K562 (cell line): ENCODE measurements at regions not wholly inside any gene's neighbourhood (a gene's known extent, or its start where the extent isn't known, plus 50 kb on each side); places are given as distances from the start of the nearest gene placed in this dataset.
A peak's percentile ranks its signal among the peaks of the same experiment; 100 is the strongest.

Experiments
- CEBPG ChIP-seq, 3 experiments: fragments of 200-800 bp in 1 of 3; sonication (Bioruptor generic) in 1 of 3; sonication (generic) in 1 of 3; formaldehyde crosslinking in 1 of 3; IDR thresholded peaks in 2 of 3; conservative IDR thresholded peaks in 1 of 3; 2 replicates each; pipeline versions ENCODE4 v1.6.1 to v1.8.0; 2016 to 2022; ENCODE audit warnings: missing compliant biosample characterization in 2 of 3, missing genetic modification characterization in 2 of 3, mild to moderate bottlenecking in 1 of 3, missing genetic modification reagents in 1 of 3
- MYNN ChIP-seq, 2 experiments: sonication (generic); formaldehyde crosslinking in 1 of 2; IDR thresholded peaks; 2 replicates each; pipeline versions ENCODE4 v1.5.0 to v1.6.1; 2016 to 2020; ENCODE audit warnings: antibody characterized with exemption in 1 of 2, missing genetic modification reagents in 1 of 2
- NFYB ChIP-seq: IDR thresholded peaks from 2 replicates; pipeline ENCODE4 v1.6.1; 2011; ENCODE audit warnings: mild to moderate bottlenecking, moderate library complexity; ENCODE audit not compliant: insufficient read length; ENCODE audit errors: extremely low read depth
- TF ChIP-seq, protein P1 (sequence below): fragments of 450-650 bp; formaldehyde crosslinking; IDR thresholded peaks from 2 replicates; pipeline ENCODE4 v1.4.0; 2020; ENCODE audit warnings: mild to moderate bottlenecking, mixed read lengths
- TF ChIP-seq, protein P2 (sequence below): fragments of 450-650 bp; IDR thresholded peaks from 2 replicates; pipeline ENCODE4 v1.6.1; 2016; ENCODE audit warnings: missing biosample characterization, missing genetic modification characterization
- TF ChIP-seq, protein P3 (sequence below), 2 experiments: fragments of 150-350 bp in 1 of 2; IDR thresholded peaks; 2 replicates each; pipeline ENCODE4 v1.6.1; 2012 to 2016; ENCODE audit warnings: low read depth in 2 of 2, low read length in 2 of 2, mild to moderate bottlenecking in 1 of 2, moderate library complexity in 1 of 2
- TF ChIP-seq, protein P4 (sequence below), 2 experiments: fragments of 450-650 bp; IDR thresholded peaks; 2 replicates each; pipeline ENCODE4 v1.6.1; 2016; ENCODE audit warnings: mild to moderate bottlenecking in 2 of 2, borderline replicate concordance in 1 of 2, low read depth in 1 of 2, moderate library complexity in 1 of 2
- TF ChIP-seq, protein P5 (sequence below): fragments of 450-650 bp; formaldehyde crosslinking; IDR thresholded peaks from 2 replicates; pipeline ENCODE4 v1.4.0; 2022; ENCODE audit warnings: missing genetic modification characterization

DNA sequence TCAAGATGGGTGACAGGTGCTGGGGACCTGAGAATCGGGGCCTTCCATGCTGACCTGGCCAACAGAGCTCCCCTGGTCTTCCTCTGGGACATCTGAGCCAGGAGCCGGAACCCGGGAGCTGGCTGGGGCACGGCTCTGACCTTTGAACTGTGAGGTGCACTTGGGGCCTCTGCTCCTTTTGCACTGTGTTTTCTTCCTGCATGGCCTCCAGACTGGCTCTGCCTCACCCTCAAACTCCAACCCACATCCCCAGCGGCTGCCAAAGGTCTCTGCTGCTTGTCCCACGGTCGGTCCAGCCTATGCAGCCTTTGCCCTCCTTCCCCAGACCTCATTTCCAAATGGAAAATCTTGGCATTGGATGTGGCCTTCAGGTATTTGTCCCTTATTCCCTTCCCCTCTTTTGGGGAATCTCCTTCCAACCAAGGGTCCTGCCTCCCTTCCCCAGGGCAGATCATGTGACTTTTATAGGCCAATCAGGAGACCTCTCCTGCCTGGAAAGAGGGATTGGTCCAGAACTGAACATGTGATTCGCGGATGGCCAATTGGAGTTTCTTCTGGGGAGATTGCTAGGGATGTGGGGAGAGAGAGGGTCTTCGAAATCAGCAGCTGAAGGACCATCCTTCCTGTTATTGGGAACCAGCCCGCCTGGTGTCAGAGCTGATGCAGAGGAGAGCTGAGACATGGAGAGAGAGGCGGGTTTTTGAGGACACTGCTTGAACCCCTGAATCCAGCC is 117.9 kb downstream of the CYLD start (continued):
- TF ChIP-seq, protein P1, sequence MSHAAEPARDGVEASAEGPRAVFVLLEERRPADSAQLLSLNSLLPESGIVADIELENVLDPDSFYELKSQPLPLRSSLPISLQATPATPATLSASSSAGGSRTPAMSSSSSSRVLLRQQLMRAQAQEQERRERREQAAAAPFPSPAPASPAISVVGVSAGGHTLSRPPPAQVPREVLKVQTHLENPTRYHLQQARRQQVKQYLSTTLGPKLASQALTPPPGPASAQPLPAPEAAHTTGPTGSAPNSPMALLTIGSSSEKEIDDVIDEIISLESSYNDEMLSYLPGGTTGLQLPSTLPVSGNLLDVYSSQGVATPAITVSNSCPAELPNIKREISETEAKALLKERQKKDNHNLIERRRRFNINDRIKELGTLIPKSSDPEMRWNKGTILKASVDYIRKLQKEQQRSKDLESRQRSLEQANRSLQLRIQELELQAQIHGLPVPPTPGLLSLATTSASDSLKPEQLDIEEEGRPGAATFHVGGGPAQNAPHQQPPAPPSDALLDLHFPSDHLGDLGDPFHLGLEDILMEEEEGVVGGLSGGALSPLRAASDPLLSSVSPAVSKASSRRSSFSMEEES (CRISPR knock-in tag) = peak; percentile 82
- TF ChIP-seq NFYB (peak; percentile 55), MYNN (IDR thresholded peaks at IDR 0.05) (no peak), MYNN (CRISPR knock-in tag; IDR thresholded peaks at IDR 0.05) (no peak), CEBPG (CRISPR knock-in tag; IDR thresholded peaks at IDR 0.05) (no peak), CEBPG (tag; conservative IDR thresholded peaks at IDR 0.05 in 1 of 2, IDR thresholded peaks at IDR 0.05 in 1 of 2) (no peak)
- TF ChIP-seq, protein P2, sequence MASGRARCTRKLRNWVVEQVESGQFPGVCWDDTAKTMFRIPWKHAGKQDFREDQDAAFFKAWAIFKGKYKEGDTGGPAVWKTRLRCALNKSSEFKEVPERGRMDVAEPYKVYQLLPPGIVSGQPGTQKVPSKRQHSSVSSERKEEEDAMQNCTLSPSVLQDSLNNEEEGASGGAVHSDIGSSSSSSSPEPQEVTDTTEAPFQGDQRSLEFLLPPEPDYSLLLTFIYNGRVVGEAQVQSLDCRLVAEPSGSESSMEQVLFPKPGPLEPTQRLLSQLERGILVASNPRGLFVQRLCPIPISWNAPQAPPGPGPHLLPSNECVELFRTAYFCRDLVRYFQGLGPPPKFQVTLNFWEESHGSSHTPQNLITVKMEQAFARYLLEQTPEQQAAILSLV (tag) = no peak
- TF ChIP-seq, protein P3, sequence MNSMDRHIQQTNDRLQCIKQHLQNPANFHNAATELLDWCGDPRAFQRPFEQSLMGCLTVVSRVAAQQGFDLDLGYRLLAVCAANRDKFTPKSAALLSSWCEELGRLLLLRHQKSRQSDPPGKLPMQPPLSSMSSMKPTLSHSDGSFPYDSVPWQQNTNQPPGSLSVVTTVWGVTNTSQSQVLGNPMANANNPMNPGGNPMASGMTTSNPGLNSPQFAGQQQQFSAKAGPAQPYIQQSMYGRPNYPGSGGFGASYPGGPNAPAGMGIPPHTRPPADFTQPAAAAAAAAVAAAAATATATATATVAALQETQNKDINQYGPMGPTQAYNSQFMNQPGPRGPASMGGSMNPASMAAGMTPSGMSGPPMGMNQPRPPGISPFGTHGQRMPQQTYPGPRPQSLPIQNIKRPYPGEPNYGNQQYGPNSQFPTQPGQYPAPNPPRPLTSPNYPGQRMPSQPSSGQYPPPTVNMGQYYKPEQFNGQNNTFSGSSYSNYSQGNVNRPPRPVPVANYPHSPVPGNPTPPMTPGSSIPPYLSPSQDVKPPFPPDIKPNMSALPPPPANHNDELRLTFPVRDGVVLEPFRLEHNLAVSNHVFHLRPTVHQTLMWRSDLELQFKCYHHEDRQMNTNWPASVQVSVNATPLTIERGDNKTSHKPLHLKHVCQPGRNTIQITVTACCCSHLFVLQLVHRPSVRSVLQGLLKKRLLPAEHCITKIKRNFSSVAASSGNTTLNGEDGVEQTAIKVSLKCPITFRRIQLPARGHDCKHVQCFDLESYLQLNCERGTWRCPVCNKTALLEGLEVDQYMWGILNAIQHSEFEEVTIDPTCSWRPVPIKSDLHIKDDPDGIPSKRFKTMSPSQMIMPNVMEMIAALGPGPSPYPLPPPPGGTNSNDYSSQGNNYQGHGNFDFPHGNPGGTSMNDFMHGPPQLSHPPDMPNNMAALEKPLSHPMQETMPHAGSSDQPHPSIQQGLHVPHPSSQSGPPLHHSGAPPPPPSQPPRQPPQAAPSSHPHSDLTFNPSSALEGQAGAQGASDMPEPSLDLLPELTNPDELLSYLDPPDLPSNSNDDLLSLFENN (IDR thresholded peaks at IDR 0.05; ENCODE audit: low read depth in 2 of 2, low read length in 2 of 2) = no peak
- TF ChIP-seq, protein P4, sequence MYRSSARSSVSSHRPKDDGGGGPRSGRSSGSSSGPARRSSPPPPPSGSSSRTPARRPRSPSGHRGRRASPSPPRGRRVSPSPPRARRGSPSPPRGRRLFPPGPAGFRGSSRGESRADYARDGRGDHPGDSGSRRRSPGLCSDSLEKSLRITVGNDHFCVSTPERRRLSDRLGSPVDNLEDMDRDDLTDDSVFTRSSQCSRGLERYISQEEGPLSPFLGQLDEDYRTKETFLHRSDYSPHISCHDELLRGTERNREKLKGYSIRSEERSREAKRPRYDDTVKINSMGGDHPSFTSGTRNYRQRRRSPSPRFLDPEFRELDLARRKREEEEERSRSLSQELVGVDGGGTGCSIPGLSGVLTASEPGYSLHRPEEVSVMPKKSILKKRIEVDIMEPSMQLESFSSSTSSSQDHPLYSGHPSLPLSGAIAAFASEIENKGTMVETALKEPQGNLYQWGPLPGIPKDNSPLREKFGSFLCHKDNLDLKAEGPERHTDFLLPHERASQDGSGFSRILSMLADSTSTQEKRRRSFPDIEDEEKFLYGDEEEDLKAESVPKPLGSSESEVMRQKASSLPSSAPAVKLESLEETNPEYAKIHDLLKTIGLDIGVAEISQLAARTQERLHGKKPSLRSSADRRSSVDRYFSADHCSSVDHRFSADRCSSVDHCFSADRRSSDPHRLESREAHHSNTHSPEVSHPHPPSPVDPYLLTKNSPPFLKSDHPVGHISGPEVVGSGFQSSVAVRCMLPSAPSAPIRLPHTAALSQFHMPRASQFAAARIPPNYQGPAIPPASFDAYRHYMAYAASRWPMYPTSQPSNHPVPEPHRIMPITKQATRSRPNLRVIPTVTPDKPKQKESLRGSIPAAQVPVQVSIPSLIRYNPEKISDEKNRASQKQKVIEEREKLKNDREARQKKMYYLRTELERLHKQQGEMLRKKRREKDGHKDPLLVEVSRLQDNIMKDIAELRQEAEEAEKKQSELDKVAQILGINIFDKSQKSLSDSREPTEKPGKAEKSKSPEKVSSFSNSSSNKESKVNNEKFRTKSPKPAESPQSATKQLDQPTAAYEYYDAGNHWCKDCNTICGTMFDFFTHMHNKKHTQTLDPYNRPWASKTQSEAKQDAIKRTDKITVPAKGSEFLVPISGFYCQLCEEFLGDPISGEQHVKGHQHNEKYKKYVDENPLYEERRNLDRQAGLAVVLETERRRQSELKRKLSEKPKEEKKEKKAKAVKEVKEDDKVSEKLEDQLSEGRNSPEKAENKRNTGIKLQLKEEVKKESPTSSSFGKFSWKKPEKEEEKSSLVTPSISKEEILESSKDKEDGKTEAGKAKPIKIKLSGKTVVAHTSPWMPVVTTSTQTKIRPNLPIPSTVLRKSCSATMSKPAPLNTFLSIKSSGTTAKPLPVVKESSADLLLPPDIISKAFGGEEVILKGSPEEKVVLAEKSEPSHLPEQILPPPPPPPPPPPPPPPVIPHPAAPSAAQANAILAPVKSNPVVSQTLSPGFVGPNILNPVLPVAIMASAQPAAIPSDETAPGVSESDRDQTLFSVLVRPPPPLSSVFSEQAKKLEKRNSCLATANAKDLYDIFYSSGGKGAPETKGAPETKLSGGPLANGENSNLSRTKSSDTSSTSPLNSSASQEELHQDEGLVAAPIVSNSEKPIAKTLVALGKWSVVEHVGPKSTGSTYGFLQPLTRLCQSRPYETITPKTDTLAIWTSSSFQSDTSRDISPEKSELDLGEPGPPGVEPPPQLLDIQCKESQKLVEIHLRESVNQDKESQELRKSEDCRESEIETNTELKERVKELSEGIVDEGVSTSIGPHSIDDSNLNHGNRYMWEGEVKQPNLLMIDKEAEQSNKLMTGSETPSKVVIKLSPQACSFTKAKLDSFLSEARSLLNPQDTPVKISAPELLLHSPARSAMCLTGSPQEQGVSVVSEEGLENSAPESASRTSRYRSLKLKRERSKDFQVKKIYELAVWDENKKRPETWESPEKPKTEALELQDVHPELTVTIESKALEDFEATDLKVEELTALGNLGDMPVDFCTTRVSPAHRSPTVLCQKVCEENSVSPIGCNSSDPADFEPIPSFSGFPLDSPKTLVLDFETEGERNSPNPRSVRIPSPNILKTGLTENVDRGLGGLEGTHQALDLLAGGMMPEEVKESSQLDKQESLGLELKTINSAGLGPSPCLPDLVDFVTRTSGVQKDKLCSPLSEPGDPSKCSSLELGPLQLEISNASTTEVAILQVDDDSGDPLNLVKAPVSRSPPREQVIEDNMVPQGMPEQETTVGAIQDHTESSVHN (IDR thresholded peaks at IDR 0.05; ENCODE audit: borderline replicate concordance in 1 of 2, low read depth in 1 of 2) = no peak
- TF ChIP-seq, protein P5, sequence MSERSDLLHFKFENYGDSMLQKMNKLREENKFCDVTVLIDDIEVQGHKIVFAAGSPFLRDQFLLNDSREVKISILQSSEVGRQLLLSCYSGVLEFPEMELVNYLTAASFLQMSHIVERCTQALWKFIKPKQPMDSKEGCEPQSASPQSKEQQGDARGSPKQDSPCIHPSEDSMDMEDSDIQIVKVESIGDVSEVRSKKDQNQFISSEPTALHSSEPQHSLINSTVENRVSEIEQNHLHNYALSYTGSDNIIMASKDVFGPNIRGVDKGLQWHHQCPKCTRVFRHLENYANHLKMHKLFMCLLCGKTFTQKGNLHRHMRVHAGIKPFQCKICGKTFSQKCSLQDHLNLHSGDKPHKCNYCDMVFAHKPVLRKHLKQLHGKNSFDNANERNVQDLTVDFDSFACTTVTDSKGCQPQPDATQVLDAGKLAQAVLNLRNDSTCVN = no peak
